ENCODE measurements at regions not wholly inside any gene's neighbourhood (a gene's known extent, or its start where the extent isn't known, plus 50 kb on each side); places are given as distances from the start of the nearest gene placed in this dataset.

DNA sequence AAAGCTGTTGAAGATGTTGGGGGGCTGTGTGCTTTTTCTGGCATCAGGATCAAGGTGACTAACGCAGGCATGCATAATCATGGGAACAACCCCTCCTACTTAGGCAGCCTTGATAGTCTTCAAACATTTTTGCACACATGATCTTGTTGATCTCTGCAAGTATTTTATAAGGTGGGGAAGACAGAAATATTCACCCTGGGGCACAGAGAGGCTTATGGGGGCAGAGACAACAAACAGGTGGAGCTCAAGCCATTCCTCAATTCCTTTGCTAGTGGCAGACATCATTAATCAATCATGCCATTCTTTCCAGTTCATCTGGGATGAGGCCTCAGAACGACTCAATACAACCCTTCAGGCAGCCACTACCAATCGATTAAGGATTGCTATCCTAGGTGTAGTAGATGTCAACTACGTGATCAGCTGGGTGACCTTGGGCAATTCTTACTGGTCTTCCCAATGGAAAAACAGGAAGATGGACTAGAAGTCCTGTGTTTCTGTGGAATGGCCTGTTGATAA is 110.3 kb upstream of the SMAD3 start:
- CTCF ChIA-PET, result no interaction called here
- Histone ChIP-seq H3K27me3 (ENCODE audit: control insufficient read depth, insufficient read depth, low read length) (no peaks in the 10 kb centered on the region), H3K9me3 (ENCODE audit: control insufficient read depth, insufficient read depth, low read length) (no peaks in the 10 kb centered on the region), H3K4me3 (ENCODE audit: low read depth, low read length) (no peak overlapping the region), H3K27ac (ENCODE audit: low read depth, low read length) (no peak overlapping the region)
- no peak for TF ChIP-seq CTCF (IDR thresholded peaks at IDR 0.05; ENCODE audit: low read depth, low read length)
- POLR2A ChIA-PET, result no interaction called here
- no peak for DNase-seq (ENCODE audit: low read depth, low spot score)

GRCh38 chr15:66955871-66956585 is 109.4 kb upstream of the SMAD3 start:
- DNase-seq (ENCODE audit: low read depth, low spot score), result no peak
- Histone ChIP-seq H3K27me3 (ENCODE audit: control insufficient read depth, insufficient read depth, low read length) (no peaks in the 10 kb centered on the region), H3K9me3 (ENCODE audit: control insufficient read depth, insufficient read depth, low read length) (no peaks in the 10 kb centered on the region), H3K27ac (ENCODE audit: low read depth, low read length) (no peak overlapping the region), H3K4me3 (ENCODE audit: low read depth, low read length) (no peak overlapping the region)
- POLR2A ChIA-PET, result no interaction called here
- no peak for TF ChIP-seq CTCF (IDR thresholded peaks at IDR 0.05; ENCODE audit: low read depth, low read length)
- CTCF ChIA-PET, result no interaction called here

DNA sequence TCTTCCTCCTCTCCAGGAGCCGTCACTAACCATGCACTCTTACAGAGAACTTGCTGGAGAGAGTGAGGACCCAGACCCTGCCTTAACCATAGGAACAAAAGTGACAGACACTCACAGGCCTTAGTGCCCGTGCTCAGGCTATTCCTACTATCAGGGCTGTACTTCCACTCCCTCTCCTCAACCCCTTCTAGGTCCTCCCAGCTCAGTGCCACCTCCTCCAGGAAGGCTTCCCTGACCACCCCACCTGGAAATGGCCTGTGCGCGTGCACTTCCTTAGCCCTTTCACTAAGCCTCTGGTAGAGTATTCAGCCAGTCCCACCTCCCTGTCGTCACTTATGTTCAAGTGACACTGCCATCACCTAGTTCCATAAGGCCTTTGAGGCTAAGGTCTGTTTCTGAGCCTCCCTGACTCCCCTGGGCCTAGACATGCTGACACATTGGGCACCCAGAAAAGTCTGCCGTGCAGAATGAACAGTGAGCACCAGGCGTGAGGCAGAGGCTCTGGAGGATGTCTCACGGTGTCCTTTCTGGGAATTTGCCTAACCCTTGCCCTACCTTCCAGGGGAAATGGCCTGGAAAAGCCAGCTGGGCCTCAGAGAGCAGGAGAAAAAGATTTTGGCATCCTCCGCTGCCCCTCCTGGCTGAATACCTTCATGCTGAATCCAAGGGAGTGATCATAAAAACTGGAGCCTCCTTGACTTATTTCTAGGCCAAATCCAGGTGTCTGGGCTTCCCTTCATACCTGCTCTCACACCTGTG is 108.6 kb upstream of the SMAD3 start:
- no peak for TF ChIP-seq CTCF (IDR thresholded peaks at IDR 0.05; ENCODE audit: low read depth, low read length)
- Histone ChIP-seq H3K27me3 (ENCODE audit: control insufficient read depth, insufficient read depth, low read length) (no peaks in the 10 kb centered on the region), H3K9me3 (ENCODE audit: control insufficient read depth, insufficient read depth, low read length) (no peaks in the 10 kb centered on the region), H3K4me3 (ENCODE audit: low read depth, low read length) (no peak overlapping the region), H3K27ac (ENCODE audit: low read depth, low read length) (no peak overlapping the region)
- POLR2A ChIA-PET, result no interaction called here
- CTCF ChIA-PET, result no interaction called here
- DNase-seq (ENCODE audit: low read depth, low spot score), result no peak

DNA sequence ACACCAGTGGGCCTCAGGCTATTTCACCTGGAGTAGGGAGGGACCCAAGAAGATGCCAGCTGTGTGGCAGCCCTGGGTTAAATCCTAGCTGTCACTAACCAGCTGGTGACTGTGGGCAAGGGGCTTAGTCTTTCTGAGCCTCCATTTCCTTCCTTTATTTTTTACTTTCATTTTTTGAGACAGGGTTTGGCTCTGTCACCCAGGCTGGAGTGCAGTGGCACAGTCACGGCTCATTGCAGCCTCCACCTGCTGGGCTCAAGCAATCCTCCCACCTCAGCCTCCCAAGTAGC is 108.0 kb upstream of the SMAD3 start:
- CTCF ChIA-PET, result no interaction called here
- no peaks in the 10 kb centered on the region for H3K9me3 ChIP-seq (ENCODE audit: control insufficient read depth, insufficient read depth, low read length)
- POLR2A ChIA-PET, result no interaction called here
- H3K27me3 ChIP-seq (ENCODE audit: control insufficient read depth, insufficient read depth, low read length), result no peaks in the 10 kb centered on the region
- no peak overlapping the region for H3K27ac ChIP-seq (ENCODE audit: low read depth, low read length)
- no peak overlapping the region for H3K4me3 ChIP-seq (ENCODE audit: low read depth, low read length)
- no peak for TF ChIP-seq CTCF (IDR thresholded peaks at IDR 0.05; ENCODE audit: low read depth, low read length)
- DNase-seq (ENCODE audit: low read depth, low spot score), result no peak

- Histone ChIP-seq H3K9me3 (ENCODE audit: control insufficient read depth, insufficient read depth, low read length) (no peaks in the 10 kb centered on the region), H3K27ac (ENCODE audit: low read depth, low read length) (no peak overlapping the region), H3K27me3 (ENCODE audit: control insufficient read depth, insufficient read depth, low read length) (no peaks in the 10 kb centered on the region), H3K4me3 (ENCODE audit: low read depth, low read length) (no peak overlapping the region)
- TF ChIP-seq CTCF (IDR thresholded peaks at IDR 0.05; ENCODE audit: low read depth, low read length), result no peak
- DNase-seq (ENCODE audit: low read depth, low spot score), result no peak
- ChIA-PET CTCF (interaction anchor here (0.5 kb wide), 1 partner anchor 105 kb away, joined by 3 read pairs; no protein-coding TSS in a partner anchor), POLR2A (no interaction called here)
These were observed 106.3 kb upstream of the SMAD3 start for GRCh38 chr15:66959066-66959465.
